ENCODE measurements at regions not wholly inside any gene's neighbourhood (a gene's known extent, or its start where the extent isn't known, plus 50 kb on each side); places are given as distances from the start of the nearest gene placed in this dataset.
A peak's percentile ranks its signal among the peaks of the same experiment; 100 is the strongest.

DNA sequence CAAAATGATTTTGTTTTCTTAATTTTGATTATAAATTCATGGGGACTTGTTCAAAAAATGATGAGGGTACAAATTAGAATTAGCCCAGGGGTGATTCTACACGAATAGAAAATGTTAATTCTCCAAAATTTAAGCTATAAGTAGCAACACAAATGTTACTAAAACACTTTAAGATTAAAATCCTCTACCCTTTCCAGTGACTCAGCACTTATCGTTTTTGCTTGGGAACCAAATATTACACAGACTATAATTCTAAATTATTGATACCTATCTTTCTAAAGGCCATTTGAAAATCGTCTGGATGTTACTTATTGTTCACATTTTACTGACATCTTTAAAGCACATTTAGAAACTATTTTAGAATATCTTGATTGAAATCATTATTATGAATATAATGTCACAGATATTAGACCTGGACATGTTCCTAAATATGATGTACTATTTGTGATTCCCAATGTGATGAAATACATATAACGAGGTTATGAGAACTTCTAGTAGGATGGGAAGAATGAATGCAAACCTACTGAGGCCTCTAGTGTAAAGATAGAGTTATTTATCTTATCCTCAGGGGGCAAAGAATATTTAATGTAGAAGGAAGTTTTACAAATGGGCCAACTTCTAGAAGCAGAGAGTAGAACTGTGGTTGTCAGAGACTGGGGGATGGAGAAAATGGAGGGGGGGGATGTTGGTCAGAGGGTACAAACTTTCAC lies 132.0 kb upstream of the TP63 start:
- H3K27ac Mint-ChIP-seq, result peak overlapping the region; percentile 41; the same call in 1 of the 2 replicates
- Histone ChIP-seq H4K20me1 (replicated peaks; ENCODE audit: insufficient read depth) (no peaks in the 10 kb centered on the region), H3K4me1 (ENCODE audit: insufficient read depth) (no peaks in the 10 kb centered on the region), H3K36me3 (ENCODE audit: insufficient read depth) (no peaks in the 10 kb centered on the region), H2AFZ (no peak overlapping the region), H3K4me2 (no peak overlapping the region), H3K79me2 (replicated peaks; ENCODE audit: insufficient read depth) (no peaks in the 10 kb centered on the region), H3K9me2 (ENCODE audit: insufficient read depth) (0 out of 2 replicates have a peak, but pooled peaks cover 5% of the 10 kb centered on the region), H3F3A (replicated peaks; ENCODE audit: low read depth) (no peaks in the 10 kb centered on the region), H3K27me3 (ENCODE audit: insufficient read depth) (no peaks in the 10 kb centered on the region), H3K4me3 (no peak overlapping the region), H3K27ac (ENCODE audit: low read depth) (no peak overlapping the region)
- no peaks in the 10 kb centered on the region for H3K36me3 Mint-ChIP-seq (ENCODE audit: low read depth)
- H3K27me3 Mint-ChIP-seq (ENCODE audit: insufficient read depth, low read depth, poor library complexity), result no peaks in the 10 kb centered on the region
- no peak overlapping the region for H3K4me3 Mint-ChIP-seq
- H3K9me3 Mint-ChIP-seq, result no peaks in the 10 kb centered on the region
- H3K4me1 Mint-ChIP-seq, result no peaks in the 10 kb centered on the region; the same call in 2 of the 3 replicates
- TF ChIP-seq JUNB (IDR thresholded peaks at IDR 0.05; ENCODE audit: unreplicated experiment), result no peak
- no peak for TF ChIP-seq STAT1 (IDR thresholded peaks at IDR 0.05; ENCODE audit: unreplicated experiment)
- TF ChIP-seq EZH2phosphoT487 (IDR thresholded peaks at IDR 0.05; ENCODE audit: unreplicated experiment), result no peak
- TF ChIP-seq, protein P1, sequence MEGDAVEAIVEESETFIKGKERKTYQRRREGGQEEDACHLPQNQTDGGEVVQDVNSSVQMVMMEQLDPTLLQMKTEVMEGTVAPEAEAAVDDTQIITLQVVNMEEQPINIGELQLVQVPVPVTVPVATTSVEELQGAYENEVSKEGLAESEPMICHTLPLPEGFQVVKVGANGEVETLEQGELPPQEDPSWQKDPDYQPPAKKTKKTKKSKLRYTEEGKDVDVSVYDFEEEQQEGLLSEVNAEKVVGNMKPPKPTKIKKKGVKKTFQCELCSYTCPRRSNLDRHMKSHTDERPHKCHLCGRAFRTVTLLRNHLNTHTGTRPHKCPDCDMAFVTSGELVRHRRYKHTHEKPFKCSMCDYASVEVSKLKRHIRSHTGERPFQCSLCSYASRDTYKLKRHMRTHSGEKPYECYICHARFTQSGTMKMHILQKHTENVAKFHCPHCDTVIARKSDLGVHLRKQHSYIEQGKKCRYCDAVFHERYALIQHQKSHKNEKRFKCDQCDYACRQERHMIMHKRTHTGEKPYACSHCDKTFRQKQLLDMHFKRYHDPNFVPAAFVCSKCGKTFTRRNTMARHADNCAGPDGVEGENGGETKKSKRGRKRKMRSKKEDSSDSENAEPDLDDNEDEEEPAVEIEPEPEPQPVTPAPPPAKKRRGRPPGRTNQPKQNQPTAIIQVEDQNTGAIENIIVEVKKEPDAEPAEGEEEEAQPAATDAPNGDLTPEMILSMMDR (conservative IDR thresholded peaks at IDR 0.05; ENCODE audit: low read depth in 2 of 2), result no peak
- TF ChIP-seq ZNF331 (CRISPR knock-in tag; IDR thresholded peaks at IDR 0.05; ENCODE audit: low read depth), result no peak
- TF ChIP-seq ZNF114 (CRISPR knock-in tag; IDR thresholded peaks at IDR 0.05), result no peak
- TF ChIP-seq POLR2AphosphoS5 (IDR thresholded peaks at IDR 0.05; ENCODE audit: low read depth), result no peak
- no peak for TF ChIP-seq CREB1 (CRISPR knock-in tag; IDR thresholded peaks at IDR 0.05; ENCODE audit: low read depth)
- TF ChIP-seq EZH2 (IDR thresholded peaks at IDR 0.05; ENCODE audit: low read depth, unreplicated experiment), result no peak
- TF ChIP-seq, protein P2, sequence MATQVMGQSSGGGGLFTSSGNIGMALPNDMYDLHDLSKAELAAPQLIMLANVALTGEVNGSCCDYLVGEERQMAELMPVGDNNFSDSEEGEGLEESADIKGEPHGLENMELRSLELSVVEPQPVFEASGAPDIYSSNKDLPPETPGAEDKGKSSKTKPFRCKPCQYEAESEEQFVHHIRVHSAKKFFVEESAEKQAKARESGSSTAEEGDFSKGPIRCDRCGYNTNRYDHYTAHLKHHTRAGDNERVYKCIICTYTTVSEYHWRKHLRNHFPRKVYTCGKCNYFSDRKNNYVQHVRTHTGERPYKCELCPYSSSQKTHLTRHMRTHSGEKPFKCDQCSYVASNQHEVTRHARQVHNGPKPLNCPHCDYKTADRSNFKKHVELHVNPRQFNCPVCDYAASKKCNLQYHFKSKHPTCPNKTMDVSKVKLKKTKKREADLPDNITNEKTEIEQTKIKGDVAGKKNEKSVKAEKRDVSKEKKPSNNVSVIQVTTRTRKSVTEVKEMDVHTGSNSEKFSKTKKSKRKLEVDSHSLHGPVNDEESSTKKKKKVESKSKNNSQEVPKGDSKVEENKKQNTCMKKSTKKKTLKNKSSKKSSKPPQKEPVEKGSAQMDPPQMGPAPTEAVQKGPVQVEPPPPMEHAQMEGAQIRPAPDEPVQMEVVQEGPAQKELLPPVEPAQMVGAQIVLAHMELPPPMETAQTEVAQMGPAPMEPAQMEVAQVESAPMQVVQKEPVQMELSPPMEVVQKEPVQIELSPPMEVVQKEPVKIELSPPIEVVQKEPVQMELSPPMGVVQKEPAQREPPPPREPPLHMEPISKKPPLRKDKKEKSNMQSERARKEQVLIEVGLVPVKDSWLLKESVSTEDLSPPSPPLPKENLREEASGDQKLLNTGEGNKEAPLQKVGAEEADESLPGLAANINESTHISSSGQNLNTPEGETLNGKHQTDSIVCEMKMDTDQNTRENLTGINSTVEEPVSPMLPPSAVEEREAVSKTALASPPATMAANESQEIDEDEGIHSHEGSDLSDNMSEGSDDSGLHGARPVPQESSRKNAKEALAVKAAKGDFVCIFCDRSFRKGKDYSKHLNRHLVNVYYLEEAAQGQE (IDR thresholded peaks at IDR 0.05; ENCODE audit: unreplicated experiment), result no peak
- TF ChIP-seq, protein P3, sequence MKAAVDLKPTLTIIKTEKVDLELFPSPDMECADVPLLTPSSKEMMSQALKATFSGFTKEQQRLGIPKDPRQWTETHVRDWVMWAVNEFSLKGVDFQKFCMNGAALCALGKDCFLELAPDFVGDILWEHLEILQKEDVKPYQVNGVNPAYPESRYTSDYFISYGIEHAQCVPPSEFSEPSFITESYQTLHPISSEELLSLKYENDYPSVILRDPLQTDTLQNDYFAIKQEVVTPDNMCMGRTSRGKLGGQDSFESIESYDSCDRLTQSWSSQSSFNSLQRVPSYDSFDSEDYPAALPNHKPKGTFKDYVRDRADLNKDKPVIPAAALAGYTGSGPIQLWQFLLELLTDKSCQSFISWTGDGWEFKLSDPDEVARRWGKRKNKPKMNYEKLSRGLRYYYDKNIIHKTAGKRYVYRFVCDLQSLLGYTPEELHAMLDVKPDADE (IDR thresholded peaks at IDR 0.05), result no peak
- TF ChIP-seq, protein P4, sequence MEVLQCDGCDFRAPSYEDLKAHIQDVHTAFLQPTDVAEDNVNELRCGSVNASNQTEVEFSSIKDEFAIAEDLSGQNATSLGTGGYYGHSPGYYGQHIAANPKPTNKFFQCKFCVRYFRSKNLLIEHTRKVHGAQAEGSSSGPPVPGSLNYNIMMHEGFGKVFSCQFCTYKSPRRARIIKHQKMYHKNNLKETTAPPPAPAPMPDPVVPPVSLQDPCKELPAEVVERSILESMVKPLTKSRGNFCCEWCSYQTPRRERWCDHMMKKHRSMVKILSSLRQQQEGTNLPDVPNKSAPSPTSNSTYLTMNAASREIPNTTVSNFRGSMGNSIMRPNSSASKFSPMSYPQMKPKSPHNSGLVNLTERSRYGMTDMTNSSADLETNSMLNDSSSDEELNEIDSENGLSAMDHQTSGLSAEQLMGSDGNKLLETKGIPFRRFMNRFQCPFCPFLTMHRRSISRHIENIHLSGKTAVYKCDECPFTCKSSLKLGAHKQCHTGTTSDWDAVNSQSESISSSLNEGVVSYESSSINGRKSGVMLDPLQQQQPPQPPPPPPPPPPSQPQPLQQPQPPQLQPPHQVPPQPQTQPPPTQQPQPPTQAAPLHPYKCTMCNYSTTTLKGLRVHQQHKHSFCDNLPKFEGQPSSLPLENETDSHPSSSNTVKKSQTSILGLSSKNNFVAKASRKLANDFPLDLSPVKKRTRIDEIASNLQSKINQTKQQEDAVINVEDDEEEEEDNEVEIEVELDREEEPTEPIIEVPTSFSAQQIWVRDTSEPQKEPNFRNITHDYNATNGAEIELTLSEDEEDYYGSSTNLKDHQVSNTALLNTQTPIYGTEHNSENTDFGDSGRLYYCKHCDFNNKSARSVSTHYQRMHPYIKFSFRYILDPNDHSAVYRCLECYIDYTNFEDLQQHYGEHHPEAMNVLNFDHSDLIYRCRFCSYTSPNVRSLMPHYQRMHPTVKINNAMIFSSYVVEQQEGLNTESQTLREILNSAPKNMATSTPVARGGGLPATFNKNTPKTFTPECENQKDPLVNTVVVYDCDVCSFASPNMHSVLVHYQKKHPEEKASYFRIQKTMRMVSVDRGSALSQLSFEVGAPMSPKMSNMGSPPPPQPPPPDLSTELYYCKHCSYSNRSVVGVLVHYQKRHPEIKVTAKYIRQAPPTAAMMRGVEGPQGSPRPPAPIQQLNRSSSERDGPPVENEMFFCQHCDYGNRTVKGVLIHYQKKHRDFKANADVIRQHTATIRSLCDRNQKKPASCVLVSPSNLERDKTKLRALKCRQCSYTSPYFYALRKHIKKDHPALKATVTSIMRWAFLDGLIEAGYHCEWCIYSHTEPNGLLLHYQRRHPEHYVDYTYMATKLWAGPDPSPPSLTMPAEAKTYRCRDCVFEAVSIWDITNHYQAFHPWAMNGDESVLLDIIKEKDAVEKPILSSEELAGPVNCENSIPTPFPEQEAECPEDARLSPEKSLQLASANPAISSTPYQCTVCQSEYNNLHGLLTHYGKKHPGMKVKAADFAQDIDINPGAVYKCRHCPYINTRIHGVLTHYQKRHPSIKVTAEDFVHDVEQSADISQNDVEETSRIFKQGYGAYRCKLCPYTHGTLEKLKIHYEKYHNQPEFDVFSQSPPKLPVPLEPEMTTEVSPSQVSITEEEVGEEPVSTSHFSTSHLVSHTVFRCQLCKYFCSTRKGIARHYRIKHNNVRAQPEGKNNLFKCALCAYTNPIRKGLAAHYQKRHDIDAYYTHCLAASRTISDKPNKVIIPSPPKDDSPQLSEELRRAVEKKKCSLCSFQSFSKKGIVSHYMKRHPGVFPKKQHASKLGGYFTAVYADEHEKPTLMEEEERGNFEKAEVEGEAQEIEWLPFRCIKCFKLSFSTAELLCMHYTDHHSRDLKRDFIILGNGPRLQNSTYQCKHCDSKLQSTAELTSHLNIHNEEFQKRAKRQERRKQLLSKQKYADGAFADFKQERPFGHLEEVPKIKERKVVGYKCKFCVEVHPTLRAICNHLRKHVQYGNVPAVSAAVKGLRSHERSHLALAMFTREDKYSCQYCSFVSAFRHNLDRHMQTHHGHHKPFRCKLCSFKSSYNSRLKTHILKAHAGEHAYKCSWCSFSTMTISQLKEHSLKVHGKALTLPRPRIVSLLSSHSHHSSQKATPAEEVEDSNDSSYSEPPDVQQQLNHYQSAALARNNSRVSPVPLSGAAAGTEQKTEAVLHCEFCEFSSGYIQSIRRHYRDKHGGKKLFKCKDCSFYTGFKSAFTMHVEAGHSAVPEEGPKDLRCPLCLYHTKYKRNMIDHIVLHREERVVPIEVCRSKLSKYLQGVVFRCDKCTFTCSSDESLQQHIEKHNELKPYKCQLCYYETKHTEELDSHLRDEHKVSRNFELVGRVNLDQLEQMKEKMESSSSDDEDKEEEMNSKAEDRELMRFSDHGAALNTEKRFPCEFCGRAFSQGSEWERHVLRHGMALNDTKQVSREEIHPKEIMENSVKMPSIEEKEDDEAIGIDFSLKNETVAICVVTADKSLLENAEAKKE (CRISPR knock-in tag; IDR thresholded peaks at IDR 0.05), result no peak
- no peak for TF ChIP-seq NANOG (IDR thresholded peaks at IDR 0.05; ENCODE audit: borderline replicate concordance)
- ATAC-seq (no peak), DNase-seq (ENCODE audit: low spot score) (no peak)
